Right lobe of liver (tissue), 4 donors: ENCODE measurements at regions not wholly inside any gene's neighbourhood (a gene's known extent, or its start where the extent isn't known, plus 50 kb on each side); places are given as distances from the start of the nearest gene placed in this dataset.

Experiments
- POLR2A ChIP-seq: fragments of 450-650 bp; IDR thresholded peaks from one replicate; pipeline ENCODE4 v1.6.1; 2017; ENCODE audit warnings: antibody characterized with exemption, mild to moderate bottlenecking
- TF ChIP-seq, protein P1 (sequence below), 4 donors: fragments of 200-600 bp in 3 of 4; fragments of 450-650 bp in 1 of 4; IDR thresholded peaks; one replicate each; pipeline versions ENCODE4 v1.5.1 to v1.8.0; 2016 to 2022; ENCODE audit warnings: antibody characterized with exemption in 4 of 4, mild to moderate bottlenecking in 2 of 4
- donor health status: DM: no; HTN: no; CAD: no.
- donor health status: DM: no; HTN: no; CAD: no.
- donor health status: DM: no; HTN: yes; CAD: no.

GRCh38 chr3:73685061-73685460, 60.3 kb upstream of the PDZRN3 start:
- TF ChIP-seq, protein P1, sequence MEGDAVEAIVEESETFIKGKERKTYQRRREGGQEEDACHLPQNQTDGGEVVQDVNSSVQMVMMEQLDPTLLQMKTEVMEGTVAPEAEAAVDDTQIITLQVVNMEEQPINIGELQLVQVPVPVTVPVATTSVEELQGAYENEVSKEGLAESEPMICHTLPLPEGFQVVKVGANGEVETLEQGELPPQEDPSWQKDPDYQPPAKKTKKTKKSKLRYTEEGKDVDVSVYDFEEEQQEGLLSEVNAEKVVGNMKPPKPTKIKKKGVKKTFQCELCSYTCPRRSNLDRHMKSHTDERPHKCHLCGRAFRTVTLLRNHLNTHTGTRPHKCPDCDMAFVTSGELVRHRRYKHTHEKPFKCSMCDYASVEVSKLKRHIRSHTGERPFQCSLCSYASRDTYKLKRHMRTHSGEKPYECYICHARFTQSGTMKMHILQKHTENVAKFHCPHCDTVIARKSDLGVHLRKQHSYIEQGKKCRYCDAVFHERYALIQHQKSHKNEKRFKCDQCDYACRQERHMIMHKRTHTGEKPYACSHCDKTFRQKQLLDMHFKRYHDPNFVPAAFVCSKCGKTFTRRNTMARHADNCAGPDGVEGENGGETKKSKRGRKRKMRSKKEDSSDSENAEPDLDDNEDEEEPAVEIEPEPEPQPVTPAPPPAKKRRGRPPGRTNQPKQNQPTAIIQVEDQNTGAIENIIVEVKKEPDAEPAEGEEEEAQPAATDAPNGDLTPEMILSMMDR (IDR thresholded peaks at IDR 0.05): no peak
- no peak for TF ChIP-seq POLR2A
